GM19035 (cell line): ENCODE measurements at regions not wholly inside any gene's neighbourhood (a gene's known extent, or its start where the extent isn't known, plus 50 kb on each side); places are given as distances from the start of the nearest gene placed in this dataset.
A peak's percentile ranks its signal among the peaks of the same experiment; 100 is the strongest.

Source experiments
- ATAC-seq: cut with Tn5 transposase; IDR thresholded peaks from one replicate; pipeline ENCODE4 v1.9.1; 2021; ENCODE audit not compliant: unreplicated experiment

- ATAC-seq: no peak
These were observed 138.3 kb downstream of the TOMM20 start for GRCh38 chr1:234990328-234990675.

- ATAC-seq: no peak
These were observed 138.9 kb downstream of the TOMM20 start for GRCh38 chr1:234989479-234990327.

- no peak for ATAC-seq
These were observed 139.6 kb downstream of the TOMM20 start for GRCh38 chr1:234989019-234989418.

- ATAC-seq: no peak
These were observed 140.1 kb downstream of the TOMM20 start for GRCh38 chr1:234988536-234988935.

DNA sequence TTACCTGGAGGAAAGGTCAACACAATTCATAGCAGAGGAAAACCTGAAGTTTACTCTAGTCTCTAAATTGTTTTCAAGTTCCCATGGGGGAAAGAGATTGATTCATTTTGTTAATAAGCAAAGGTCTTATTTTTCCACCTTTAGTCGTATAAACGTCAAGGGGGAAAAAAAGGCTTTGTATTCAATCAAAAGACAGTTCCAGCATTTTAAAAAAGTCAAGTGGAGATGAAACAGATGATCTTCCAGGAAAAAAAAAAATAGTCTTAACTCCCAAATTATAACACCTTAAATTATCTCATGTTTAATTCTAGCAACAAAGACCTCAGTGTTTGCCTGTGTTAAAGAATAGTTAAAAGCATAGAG is 140.5 kb downstream of the TOMM20 start:
- no peak for ATAC-seq

DNA sequence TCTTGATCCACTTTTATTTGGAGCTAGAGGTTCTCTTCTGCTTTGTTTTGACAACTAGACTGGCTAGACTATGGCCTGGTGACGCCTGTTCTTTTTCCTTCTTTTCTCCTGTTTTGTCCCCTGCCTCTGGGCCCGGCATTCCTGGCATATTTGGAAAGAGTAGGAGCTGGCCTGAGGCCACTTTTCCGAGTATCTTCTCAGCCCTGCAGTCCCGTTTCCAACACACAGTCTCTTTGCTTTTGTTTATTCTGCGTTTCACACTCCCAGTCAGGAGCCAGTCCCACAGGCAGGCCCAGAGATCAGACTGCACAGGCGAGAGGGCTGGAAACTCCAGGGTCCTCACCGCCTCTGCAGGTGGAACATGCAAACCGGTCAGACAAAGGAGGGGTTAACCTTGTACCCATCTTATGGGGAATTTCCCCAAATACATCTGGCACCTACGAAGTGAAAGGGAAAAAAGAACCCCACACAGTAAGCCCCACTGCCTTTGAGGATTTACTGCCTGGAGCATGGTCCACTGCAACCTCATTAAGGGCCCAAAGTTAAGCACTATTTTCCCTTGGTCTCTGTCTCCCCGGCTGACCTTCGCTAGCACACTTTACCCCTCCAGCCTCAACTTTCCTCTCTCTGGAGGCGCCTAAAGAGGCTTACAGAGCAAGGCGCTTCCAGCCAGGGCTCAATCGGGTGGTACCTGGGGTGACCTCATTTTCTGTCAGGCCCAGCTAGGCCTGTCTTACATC is 141.1 kb downstream of the TOMM20 start:
- ATAC-seq: no peak

DNA sequence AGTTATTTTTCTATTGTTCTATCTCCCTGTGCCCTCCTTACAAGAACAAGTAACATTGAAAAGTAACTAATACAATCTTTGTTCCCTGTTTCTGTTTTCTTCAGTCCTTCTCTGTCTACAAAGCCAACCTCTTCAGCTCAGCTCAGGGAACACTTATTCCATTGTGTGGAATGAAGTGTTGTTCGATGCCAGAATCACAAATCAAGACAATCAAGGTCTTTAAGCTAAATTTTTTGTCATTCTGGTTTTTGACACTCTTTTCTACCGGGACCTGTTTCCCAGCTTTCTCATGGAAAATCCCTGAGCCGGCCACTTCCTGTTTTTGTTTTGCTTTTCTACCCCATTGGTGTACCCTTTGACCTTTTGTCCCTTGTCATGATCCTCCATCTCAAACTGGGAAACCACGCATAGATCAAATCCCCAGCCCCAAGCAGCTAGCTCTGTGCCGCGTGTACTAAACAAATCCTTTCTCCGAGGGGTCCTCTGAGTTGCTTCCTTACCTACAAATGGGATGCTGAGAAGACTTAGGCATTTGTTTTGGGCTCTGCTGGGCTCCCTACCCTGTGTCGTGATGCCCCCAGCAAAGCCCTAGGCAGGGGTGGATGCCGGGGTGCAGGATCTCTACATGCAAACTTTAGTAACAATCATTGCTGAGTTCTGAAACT is 141.8 kb downstream of the TOMM20 start:
- ATAC-seq: no peak

DNA sequence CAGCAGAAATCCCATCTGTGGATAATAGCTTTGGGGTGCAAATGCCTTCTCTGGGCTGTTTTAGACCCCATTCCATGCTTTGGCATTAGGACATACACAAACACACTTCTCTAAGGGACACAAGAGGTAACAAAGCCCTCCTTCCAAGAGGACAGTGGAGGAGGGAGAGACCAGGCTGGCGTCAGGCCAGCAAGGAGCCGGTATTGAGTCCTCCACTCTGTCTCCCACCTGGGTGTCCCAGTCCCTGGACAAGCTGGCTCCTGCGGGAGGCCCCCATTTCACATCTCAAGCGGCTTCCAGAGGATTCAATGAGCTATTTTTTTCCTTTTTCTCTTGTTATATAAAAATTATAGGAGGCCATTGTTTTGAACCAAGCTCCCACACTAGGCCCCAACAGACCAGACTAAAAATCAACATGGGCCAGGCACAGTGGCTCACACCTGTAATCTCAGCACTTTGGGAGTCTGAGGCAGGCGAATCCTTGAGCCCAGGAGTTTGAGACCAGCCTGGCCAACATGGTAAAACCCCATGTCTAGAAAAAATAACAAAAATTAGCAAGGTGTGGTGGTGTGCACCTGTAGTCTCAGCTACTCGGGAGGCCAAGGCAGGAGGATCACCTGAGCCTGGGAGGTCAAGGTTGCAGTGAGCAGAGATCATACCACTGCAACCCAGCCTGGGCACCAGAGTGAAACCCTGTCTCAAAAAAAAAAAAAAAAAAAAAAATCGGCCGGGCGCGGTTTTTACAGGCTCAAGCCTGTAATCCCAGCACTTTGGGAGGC is 142.9 kb downstream of the TOMM20 start:
- no peak for ATAC-seq

DNA sequence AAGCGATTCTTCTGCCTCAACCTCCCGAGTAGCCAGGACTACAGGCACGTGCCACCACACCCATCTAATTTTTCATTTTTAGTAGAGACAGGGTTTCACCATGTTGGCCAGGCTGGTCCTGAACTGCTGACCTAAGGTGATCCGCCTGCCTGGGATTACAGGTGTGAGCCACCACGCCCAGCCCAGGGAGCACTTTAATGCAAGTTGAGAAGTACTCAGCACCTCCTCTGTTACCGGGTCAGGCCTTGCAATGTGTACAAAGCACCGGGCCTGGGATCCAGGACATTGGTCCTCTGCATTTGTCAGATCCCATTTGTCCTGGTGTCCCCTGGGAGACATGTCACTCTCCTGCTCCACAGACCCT is 143.6 kb downstream of the TOMM20 start:
- ATAC-seq: no peak

- no peak for ATAC-seq
These were observed 144.9 kb downstream of the TOMM20 start for GRCh38 chr1:234983564-234984238.

DNA sequence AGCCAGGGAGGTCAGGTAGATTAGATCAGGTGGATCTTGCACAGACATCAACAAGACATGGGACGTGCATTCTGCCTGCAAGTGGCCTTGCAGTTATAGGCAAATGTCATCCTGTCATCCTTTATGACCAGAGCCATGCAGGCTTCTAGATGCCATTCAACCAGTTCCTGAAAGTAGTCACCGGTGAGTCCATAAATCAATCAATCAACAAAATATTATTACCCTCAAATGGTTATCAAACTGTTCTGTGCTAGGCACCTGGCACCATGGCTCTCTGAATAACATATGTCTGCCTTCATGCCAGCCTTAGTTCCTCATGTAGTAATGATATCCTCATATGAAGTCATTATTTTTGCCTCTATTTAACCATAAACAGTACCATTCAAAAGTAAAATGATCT is 146.9 kb downstream of the TOMM20 start:
- ATAC-seq: no peak

GRCh38 chr1:234980645-234981396 is 147.8 kb downstream of the TOMM20 start:
- peak; percentile 33 for ATAC-seq

- ATAC-seq: no peak
These were observed 148.4 kb downstream of the TOMM20 start for GRCh38 chr1:234980291-234980644.

- ATAC-seq: no peak
These were observed 149.0 kb downstream of the TOMM20 start for GRCh38 chr1:234979296-234980279.

DNA sequence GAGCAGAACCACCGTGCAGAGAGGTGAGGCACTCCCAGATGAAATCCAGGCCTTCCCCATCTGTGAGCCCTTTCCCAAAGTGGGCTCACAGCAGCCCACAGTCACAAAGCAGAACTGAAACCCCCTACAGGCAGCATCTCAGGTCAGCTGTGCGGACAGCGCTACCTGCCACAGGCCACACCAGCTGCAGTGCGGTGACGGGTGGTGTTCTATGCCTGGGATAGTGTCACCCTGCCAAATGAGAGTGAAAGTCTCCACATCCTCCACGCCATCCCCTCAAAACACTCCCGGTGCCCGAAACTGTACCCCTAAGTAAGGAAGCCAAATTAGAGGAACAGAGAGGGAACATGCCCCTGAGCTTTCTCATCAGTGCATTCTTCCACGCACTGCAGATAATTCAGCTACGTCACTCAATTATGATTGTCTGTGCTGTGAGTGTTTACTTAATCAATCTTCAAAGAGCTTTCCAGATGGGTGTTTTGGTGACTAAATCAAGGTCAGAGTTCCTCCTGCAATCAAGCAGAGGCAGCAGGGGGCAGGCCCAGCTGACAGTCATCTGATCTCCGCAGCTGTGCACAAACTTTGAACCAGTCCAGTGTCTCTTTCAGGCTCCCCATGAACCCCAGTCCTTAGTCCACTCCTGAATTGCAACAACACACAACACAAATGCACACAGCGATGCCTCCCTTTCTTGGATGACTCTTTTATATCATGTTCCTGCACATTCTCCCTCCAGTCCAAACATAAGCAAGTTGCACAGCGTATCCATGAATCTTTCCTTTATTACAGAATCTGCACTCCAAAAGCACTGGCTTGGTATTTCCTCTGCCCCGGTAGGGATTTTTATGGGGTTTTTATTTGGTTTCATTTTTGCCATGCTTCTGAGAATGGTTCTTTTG is 150.0 kb downstream of the TOMM20 start:
- ATAC-seq: peak; percentile 64

DNA sequence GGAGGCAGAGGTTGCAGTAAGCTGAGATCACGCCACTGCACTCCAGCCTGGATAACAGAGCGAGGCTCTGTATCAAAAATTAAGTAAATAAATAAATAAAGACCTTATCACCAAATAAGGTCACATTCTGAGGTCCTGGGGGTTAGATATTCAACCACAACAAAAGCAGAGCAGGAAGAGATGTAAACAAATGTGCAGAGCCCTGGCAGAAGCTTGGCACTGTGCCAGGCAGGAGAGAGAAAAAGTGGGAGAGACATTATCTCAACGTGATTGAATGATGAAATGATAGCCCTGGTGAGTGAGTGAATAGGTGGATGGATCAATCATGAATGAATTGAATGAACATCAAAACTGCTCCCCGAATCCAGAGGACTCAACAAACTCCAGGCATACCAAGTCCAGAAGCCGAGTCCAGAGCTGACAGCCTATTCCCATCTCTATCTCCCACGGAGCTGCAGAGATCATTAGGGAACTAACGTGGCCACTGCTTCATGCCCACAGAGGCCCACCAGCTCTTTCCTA is 150.7 kb downstream of the TOMM20 start:
- ATAC-seq: no peak

- no peak for ATAC-seq
These were observed 151.6 kb downstream of the TOMM20 start for GRCh38 chr1:234976861-234977680.
